Skeletal muscle cell (primary cell): ENCODE measurements at regions not wholly inside any gene's neighbourhood (a gene's known extent, or its start where the extent isn't known, plus 50 kb on each side); places are given as distances from the start of the nearest gene placed in this dataset.

Source experiments
- DNase-seq: peaks from one replicate; pipeline ENCODE4 v3.0.0-alpha.2; 2010; ENCODE audit warnings: low read depth
- H3K4me3 ChIP-seq: 2 replicates; pipeline ENCODE4 v1.5.1; 2011; ENCODE audit warnings: low read depth, mild to moderate bottlenecking, control low read depth, low read length, moderate library complexity

GRCh38 chr7:84532196-84532595, 337.6 kb upstream of the SEMA3A start:
- no peak overlapping the region for H3K4me3 ChIP-seq
- DNase-seq, result no peak

GRCh38 chr7:84529480-84530205, 335.1 kb upstream of the SEMA3A start:
- DNase-seq, result no peak
- no peak overlapping the region for H3K4me3 ChIP-seq

- DNase-seq, result no peak
- no peak overlapping the region for H3K4me3 ChIP-seq
These were observed 334.3 kb upstream of the SEMA3A start for GRCh38 chr7:84528756-84529479.

GRCh38 chr7:84524714-84525694, 330.4 kb upstream of the SEMA3A start:
- H3K4me3 ChIP-seq, result no peak overlapping the region
- peak; percentile 36 for DNase-seq

DNA sequence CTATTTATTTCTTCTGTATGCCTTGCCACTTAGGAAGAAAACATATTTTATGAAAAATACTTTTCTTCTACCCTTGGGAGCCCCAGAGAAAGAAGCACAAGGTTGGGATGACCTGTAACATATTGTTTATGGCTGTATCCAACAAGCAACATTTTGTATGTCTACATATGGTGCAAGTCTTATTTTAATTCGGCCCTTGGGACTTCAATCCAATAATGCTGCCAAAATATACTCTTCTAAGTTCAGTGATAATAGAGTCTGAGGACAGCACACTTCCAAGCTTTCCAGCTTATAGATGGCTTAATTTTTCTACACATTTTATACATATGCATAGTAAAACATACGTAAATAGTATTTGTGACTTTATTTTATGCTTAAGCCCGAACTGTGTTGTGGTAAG, 318.5 kb upstream of the SEMA3A start:
- H3K4me3 ChIP-seq, result no peak overlapping the region
- DNase-seq, result peak; percentile 41

- no peak overlapping the region for H3K4me3 ChIP-seq
- DNase-seq, result no peak
These were observed 317.5 kb upstream of the SEMA3A start for GRCh38 chr7:84512055-84512454.

DNA sequence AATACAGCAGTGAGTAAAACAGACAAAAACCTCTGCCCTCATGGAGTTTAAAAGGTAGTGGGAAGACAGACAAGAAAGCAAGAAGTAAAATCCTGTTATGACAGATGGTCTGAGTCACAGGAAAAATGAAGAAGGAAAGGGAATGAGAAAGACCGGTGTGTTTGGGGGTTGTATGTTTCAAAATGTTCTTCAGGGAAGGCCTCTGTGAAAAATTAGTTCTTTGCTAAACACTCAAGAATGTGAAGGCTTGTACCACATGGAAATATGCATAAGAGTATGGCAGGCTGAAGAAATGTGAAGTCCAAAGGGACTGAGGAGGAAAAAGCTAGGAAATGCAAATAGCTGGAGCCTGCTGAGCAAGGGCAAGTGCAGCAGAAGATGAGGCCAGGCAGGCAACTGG, 315.9 kb upstream of the SEMA3A start:
- DNase-seq, result peak; percentile 73
- no peak overlapping the region for H3K4me3 ChIP-seq

GRCh38 chr7:84509522-84509921, 314.9 kb upstream of the SEMA3A start:
- DNase-seq, result no peak
- H3K4me3 ChIP-seq, result no peak overlapping the region

GRCh38 chr7:84508606-84509005, 314.0 kb upstream of the SEMA3A start:
- no peak for DNase-seq
- H3K4me3 ChIP-seq, result no peak overlapping the region

DNA sequence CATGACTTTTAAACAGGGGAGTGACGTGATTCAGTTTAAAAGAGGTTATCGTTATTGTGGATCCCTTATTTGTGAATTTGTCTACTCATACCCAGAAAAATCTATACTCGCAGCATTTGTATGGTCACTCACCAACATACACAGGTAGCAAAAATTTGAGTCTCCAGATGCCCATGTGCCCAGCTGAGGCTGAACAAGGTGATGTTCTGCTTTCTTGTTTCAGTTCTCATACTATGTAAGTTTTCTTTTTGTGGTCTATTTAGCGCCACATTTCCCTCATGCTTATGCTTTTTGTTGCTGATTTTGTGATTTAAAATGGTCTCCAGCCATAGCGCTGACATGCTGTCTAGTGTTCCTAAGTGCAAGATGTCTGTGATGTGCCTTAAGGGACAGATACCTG, 312.9 kb upstream of the SEMA3A start:
- DNase-seq, result no peak
- H3K4me3 ChIP-seq, result no peak overlapping the region

- no peak for DNase-seq
- H3K4me3 ChIP-seq, result no peak overlapping the region
These were observed 311.6 kb upstream of the SEMA3A start for GRCh38 chr7:84506151-84506550.

- DNase-seq, result no peak
- H3K4me3 ChIP-seq, result no peak overlapping the region
These were observed 307.6 kb upstream of the SEMA3A start for GRCh38 chr7:84502239-84502638.

- no peak for DNase-seq
- no peak overlapping the region for H3K4me3 ChIP-seq
These were observed 303.3 kb upstream of the SEMA3A start for GRCh38 chr7:84497873-84498272.

- DNase-seq, result no peak
- H3K4me3 ChIP-seq, result no peak overlapping the region
These were observed 300.5 kb upstream of the SEMA3A start for GRCh38 chr7:84495128-84495527.

DNA sequence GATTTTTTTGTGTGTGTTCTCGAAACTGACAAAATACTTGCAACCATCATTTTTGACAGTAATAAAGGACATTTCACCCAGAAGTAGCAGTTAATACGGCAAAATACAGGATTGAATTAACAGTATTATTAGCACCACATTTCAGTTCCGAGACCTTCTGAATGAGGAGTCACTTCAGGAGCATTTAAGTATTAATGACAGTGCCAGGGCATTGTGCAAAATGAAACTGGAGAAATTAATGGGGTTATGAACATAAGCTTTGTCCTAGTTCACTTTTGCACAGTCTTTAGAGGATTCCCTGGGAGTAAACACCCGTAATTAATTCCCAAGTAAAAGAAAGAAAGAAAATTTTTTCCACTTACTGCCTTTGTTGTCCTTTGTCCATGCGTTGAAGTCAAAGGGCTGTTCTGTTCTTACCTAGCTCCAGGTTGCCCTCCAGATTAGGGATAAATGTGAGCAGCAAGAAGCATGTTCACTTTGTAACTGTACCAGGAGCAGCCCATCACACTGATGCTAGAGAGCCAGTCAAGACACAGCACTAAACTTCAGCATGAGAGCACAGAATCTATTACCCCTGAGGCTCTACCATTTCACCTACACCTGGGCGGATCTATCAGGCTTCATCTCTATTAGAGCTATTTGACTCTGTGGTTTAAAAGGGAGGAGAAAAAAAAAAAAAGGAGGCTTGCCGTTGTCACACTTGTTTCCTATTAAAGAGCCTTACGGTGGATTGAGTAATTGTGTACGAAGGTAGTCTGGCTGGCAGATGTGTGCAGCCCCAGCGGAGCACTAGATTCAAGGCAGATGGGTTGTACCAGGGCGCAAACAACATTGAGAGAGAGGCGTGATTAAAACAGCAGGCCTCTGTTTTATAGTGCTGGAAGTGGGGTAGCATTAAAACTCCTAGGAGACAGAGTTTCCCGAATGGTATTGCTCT, 297.8 kb upstream of the SEMA3A start:
- no peak overlapping the region for H3K4me3 ChIP-seq
- DNase-seq, result no peak

DNA sequence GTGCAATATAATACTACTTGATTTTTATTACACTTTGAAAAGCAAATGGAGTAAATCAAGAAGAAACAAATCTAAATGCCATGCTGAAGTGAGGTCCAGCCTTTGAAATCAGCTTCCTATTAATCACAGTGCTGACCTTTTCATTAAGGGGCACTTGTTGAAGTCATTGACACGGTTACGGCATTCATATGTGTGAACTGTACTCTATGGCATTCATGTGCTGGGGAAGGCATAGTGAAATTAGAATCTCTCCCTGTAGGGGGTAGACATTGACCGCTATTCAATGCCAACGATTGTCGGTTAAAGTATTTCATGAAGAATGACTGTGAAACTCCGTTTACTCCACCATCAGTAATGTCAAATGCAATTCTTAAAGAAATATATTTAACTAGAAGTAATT, 296.1 kb upstream of the SEMA3A start:
- no peak for DNase-seq
- H3K4me3 ChIP-seq, result no peak overlapping the region

- DNase-seq, result no peak
- no peak overlapping the region for H3K4me3 ChIP-seq
These were observed 290.0 kb upstream of the SEMA3A start for GRCh38 chr7:84484502-84485079.

- H3K4me3 ChIP-seq, result no peak overlapping the region
- no peak for DNase-seq
These were observed 287.9 kb upstream of the SEMA3A start for GRCh38 chr7:84482476-84482875.

GRCh38 chr7:84479059-84479458, 284.5 kb upstream of the SEMA3A start:
- no peak overlapping the region for H3K4me3 ChIP-seq
- no peak for DNase-seq
